ENCODE measurements at regions not wholly inside any gene's neighbourhood (a gene's known extent, or its start where the extent isn't known, plus 50 kb on each side); places are given as distances from the start of the nearest gene placed in this dataset.
"Not testable (repeated sequence)": the region's sequence is repeated elsewhere in the genome, so short reads cannot be mapped to it uniquely, and the experiment has no call there.

DNA sequence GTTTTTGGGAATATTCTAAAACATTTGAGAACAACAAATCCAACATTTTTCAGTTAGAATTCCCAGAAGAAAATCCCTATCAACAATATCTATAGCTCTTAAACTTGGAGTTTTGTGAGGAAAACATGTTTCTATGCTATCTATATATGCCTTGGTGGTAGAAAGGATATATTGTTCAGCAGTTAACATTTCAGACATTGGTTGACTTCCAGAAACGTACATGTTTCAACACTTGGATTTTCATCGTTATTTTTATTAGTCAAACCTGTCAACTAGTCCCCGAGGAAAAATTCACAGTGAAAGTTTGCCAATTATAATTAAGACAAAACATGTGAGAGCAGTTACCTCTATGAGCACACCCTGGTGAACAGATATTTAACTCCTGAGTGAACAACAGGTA, 541.8 kb upstream of the CHD1 start:
- not testable (repeated sequence) for DNase-seq (ENCODE audit: low spot score)

DNA sequence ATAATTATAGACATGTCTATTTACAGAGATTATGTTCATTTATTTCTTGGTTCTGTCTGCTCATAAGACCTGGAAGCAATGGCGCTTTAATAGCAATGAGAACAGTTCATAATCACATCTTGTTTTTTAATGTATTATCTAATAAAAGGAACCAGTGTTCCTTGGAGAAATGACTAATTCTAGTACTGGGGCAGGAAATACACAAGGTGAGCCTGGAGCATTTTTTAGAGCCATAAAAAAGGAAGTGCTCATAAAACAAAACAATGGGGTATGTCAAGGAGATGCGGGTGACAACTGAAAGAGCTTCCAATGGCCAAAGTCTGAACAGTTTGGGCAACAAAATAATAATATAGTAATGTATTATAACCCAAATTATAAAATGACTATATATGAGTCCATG, 531.9 kb upstream of the CHD1 start:
- no peak for DNase-seq (ENCODE audit: low spot score)

DNA sequence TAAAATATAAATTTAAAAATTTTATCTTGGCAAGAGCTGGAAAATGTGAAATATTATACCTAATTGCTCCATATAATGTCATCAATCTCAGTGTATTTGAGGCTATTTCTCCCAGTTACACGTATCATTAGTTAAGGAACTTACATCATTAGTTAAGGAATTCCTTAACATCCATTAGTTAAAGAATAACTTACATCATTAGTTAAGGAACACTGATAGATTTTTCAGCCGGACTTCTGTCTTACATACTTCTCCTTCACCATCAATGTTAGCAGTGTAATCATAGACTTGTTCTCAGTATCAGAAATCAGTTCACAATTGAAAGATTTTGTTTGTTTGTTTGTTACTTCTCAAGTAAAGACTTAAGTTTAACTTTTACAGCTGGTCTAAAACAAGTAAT, 524.4 kb upstream of the CHD1 start:
- DNase-seq (ENCODE audit: low spot score): no peak

- DNase-seq (ENCODE audit: low spot score): no peak
Measured at GRCh38 chr5:99449786-99450185, 521.0 kb upstream of the CHD1 start.

GRCh38 chr5:99445805-99446204, 517.0 kb upstream of the CHD1 start:
- no peak for DNase-seq (ENCODE audit: low spot score)

GRCh38 chr5:99441235-99441634, 512.4 kb upstream of the CHD1 start:
- DNase-seq (ENCODE audit: low spot score): no peak

GRCh38 chr5:99438619-99439018, 509.8 kb upstream of the CHD1 start:
- no peak for DNase-seq (ENCODE audit: low spot score)

DNA sequence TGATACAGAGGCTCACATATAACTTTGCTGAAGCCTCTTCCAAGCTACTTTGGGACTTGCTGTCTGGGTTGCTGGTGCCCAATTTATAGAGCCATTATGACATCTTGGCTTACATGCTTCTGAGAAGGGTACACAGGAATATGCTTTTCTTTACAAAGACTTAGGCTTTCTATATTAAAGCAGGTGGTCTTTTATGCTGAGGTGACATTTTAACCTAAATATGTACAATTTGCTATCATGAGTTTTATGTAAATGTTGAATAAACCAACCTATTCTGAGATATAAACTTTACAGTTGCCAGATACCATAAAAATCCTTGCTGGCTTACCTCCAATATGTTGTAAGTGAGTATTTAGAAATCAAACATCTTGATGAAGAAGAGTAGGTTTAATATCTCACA, 509.2 kb upstream of the CHD1 start:
- DNase-seq (ENCODE audit: low spot score): no peak

- not testable (repeated sequence) for DNase-seq (ENCODE audit: low spot score)
Measured at GRCh38 chr5:99423396-99423795, 494.6 kb upstream of the CHD1 start.

DNA sequence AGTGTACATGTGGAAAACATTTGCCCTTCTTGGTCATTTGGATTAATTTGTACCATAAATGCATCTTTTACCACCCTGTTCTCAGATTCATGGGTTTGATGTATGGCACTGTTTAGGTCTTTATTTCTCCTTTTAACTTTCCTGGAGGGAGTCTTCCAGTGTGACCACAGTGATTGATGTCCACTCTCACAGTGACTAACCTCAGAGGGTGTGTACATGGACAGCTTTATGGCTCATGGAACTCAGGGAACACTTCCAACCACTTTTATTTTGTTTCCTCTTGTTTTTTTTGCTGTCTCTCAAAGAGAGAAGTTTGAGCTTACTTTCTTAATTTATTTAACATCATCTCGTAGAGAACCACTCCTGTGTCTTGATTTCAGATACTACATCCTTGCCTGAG, 489.8 kb upstream of the CHD1 start:
- not testable (repeated sequence) for DNase-seq (ENCODE audit: low spot score)

DNA sequence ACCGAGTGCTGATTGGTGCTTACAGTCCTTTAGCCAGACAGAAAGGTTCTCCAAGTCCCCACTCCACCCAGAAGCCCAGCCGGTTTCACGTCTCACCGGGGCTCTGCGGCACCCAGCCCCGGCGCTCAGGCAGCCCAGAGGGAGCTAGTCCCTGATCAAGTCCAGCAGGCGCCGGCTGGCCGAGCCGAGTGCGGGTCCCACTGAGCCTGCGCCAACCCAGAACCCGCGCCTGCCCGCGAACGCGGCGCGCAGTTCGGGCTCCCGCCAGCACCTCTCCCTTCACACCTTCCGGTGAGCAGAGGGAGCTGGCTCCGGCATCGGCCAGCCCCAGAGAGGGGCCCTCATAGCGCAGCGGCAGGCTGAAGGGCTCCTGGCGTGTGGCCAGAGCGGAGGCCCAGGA, 481.6 kb upstream of the CHD1 start:
- not testable (repeated sequence) for DNase-seq (ENCODE audit: low spot score)

DNA sequence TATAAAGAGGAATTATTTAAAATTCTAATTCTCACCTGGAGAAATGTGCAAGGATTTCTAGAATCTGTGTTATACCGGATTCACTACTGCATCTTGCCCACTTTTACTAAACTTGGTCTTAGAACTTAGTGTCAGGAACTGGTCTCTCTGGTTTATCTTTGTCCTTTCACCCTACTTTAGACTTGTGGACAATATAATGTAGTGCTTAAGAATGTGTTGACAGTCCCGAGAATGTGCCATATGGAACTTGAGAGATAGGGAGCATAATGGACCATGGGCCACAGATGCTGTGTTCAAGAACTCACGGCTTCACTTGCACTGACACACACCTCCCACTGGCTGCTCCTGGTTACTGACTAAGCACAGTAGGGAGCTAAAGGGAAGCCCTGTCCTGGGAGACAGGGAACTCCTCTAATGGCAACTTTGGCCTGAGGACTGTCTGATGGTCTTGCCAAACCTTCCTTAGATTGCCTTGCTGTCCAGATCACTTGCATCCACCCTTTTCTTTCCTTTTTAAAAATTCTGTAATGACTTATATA, 476.0 kb upstream of the CHD1 start:
- DNase-seq (ENCODE audit: low spot score): not testable (repeated sequence)

DNA sequence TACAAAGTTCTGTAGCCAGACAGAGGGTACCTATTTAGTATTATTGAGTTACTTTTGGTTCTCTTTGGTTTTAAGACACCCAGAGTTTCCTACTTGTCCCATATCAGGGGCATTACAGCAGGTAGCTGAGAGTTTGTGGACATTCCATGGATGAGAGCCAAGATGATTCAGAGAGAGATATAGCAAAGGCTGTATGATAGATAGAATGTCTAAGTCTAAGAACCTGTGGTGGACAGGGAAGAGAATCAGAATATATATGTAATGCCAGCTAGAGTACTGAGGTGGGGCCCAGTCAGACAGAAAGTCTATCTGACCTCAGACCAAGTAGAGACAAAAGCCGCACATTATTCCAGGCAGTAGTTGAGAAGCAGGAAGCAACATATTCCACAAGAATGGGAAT, 471.8 kb upstream of the CHD1 start:
- DNase-seq (ENCODE audit: low spot score): not testable (repeated sequence)

GRCh38 chr5:99398976-99399375, 470.2 kb upstream of the CHD1 start:
- no peak for DNase-seq (ENCODE audit: low spot score)

DNA sequence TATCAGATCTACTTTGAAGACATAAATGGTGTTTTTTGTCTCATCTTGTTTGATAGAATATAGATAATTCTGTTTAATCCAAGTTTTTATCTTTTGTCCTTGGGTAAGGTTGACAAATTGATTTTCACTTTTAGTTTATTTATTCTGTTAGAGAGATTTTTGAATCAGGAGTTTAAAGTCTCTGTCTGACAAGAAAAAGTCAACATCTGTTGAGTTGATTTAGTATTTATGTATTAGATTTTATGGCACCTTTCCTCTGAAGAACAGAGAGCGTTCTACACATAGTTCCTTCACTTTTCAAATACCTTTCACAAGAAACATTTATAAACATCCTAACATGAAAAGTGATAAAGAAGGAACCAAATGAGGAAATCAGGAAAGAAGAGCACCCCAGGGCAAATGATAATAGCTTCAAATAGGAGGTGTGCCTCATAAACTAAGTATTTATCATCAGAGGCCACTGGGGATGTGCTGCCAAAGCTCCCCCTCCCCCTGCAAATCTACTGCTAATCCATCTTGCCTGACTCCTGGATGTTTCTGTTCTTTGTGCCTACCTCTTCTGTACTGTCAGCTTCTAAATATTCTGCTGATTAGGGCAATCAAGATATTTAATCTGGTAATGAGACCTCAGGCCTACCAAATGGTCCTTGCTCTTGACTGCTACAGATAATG, 457.7 kb upstream of the CHD1 start:
- no peak for DNase-seq (ENCODE audit: low spot score)

- no peak for DNase-seq (ENCODE audit: low spot score)
Measured at GRCh38 chr5:99379187-99379586, 450.4 kb upstream of the CHD1 start.

DNA sequence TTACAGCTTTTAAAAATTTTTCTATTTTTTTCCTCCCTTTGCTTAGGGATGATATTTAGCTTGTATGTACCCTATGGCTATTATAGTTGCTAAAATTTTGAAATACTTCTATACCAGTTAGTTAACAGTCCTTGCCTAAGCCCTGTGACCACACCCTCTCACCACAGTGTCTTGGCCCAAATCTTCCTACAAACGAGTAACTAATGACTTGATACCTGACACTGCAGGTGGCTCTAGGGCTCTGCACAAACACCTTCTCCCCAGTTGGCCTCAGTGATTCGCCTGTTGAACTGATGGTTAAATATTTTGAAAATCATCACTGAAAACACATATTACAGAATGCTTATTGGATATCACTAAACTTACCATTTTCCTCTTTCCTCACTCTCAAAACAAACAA, 449.6 kb upstream of the CHD1 start:
- DNase-seq (ENCODE audit: low spot score): no peak

DNA sequence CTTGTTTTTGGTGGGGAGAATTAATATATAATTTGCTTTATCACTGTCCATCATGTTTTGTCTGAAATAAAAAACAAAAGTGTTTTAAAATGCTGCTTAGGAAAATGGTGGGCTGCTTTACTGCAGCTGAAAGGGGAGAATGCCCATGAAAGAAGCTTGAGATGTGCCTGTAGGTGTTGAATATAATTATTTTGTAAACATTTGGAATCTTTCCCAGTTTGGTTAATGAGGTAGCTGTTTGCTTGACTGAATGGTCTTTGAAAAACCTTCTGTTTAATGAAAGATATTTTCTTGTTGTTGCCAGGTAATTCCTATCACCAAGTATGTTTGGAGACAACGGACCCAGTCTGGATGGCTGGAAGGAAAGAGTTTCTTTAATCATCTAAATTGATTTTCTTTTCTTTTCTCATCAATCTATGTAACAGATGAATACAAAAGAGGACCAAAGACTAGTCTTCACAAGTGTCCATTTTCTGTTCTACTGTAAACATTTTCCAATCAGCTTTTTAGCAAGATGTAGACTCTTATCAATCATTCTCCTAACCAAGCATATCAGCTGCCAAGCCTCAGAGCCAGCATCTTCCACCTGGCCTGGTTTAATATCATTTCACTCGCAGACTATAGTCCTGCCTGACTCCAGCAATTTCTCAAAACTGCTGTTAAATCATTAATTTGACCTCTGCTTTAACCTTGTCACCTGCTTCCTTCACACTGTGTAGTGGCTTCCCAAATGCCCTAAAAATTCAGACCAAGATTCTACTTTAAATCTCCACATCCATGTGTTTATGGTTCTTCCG, 441.2 kb upstream of the CHD1 start:
- no peak for DNase-seq (ENCODE audit: low spot score)

DNA sequence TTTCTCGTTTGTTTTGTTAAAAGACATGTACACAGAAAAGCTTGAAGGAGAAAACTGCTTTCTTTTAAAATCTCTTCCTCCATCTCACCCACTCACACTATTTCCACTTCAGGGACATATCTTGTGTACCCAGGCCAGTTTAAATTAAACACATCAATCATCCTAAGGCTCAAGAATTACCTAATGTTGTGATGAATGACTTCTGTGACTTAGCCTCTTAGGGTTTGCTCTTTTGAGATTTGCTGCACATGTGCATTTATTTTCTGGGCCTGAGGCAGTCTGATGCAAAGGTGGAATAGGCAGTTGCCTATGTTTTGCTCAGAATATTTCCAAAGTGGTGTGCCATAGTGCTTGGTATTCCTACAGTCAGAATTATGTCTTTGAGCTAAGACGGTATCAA, 439.9 kb upstream of the CHD1 start:
- DNase-seq (ENCODE audit: low spot score): no peak

- no peak for DNase-seq (ENCODE audit: low spot score)
Measured at GRCh38 chr5:99355881-99356280, 427.1 kb upstream of the CHD1 start.

DNA sequence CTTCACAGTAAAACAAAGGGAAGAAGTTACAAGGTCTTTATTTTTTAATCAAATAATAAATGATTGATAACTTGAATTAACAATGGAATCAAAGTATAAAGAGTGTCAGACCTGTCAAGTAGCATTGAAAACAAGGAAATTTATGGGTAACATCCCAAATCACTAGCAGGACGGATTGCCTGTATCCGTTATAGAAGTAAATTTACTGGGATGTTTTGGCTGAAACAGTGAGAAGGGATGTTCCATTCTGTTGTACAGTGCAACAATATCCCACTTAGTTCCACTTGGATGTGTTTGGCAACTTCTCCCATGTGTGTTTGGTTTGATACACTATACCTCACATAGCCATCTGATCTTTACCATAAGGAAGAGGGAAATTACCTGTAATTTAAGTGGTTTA, 421.0 kb upstream of the CHD1 start:
- DNase-seq (ENCODE audit: low spot score): no peak

DNA sequence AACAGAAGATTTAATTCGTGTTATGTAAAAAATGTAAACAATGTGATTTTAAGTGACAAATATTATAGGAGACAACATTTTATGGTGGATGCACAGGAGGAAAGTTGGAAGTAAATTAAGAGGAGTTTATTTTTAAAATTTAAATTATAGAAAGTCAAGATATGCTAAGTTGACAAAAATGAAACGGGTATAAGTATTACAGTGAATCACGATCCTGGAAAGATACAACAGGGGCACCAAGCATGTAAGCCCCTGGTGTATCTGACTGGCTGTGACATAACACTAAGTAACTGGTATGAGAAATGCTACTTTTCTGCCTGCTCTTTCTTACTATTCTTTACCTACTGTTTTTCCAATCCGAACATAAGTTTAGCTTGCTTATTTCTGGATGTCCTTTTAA, 419.8 kb upstream of the CHD1 start:
- DNase-seq (ENCODE audit: low spot score): no peak

DNA sequence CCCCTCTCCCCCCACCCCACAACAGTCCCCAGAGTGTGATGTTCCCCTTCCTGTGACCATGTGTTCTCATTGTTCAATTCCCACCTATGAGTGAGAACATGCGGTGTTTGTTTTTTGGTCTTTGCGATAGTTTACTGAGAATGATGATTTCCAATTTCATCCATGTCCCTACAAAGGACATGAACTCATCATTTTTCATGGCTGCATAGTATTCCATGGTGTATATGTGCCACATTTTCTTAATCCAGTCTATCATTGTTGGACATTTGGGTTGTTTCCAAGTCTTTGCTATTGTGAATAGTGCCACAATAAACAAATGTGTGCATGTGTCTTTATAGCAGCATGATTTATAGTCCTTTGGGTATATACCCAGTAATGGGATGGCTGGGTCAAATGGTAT, 411.0 kb upstream of the CHD1 start:
- DNase-seq (ENCODE audit: low spot score): not testable (repeated sequence)
